Adrenal gland (tissue), 5 donors: ENCODE measurements at regions not wholly inside any gene's neighbourhood (a gene's known extent, or its start where the extent isn't known, plus 50 kb on each side); places are given as distances from the start of the nearest gene placed in this dataset.

Experiments used
- POLR2A ChIP-seq, 2 donors: fragments of 450-650 bp; IDR thresholded peaks; one replicate each; pipeline ENCODE4 v1.6.1; 2017; ENCODE audit warnings: antibody characterized with exemption in 2 of 2, mild to moderate bottlenecking in 2 of 2, moderate library complexity in 1 of 2
- TF ChIP-seq, protein P1 (sequence below), 6 experiments: fragments of 450-650 bp in 4 of 6; fragments of 200-600 bp in 2 of 6; sonication (generic) in 1 of 6; IDR thresholded peaks; 1 replicate in 5 of 6; 2 replicates in 1 of 6; pipeline versions ENCODE4 v1.5.1 to v1.8.0; 2016 to 2021; ENCODE audit warnings: antibody characterized with exemption in 6 of 6, mild to moderate bottlenecking in 2 of 6, moderate library complexity in 1 of 6
- donor health status: DM: no; HTN: no; CAD: no.

DNA sequence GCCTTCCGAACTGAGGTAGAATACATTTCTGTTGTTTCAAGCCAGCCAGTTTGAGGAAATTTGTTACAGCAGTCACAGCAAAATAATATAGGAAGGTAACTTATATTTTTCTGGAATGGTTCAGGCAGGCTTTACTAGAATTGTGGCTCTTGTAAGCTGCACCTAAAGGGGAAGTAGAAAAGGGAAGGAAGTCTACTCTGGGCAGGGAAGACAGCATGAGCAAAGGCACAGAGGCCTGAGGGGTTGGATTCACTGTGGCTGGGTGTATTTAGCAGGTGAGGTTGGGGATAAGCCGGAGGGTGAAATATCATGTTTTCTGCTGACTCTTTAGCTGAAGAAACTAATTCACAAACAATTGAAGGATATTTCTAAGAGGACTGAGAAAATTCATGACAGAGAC is 183.5 kb downstream of the GAS1 start:
- TF ChIP-seq, protein P1, sequence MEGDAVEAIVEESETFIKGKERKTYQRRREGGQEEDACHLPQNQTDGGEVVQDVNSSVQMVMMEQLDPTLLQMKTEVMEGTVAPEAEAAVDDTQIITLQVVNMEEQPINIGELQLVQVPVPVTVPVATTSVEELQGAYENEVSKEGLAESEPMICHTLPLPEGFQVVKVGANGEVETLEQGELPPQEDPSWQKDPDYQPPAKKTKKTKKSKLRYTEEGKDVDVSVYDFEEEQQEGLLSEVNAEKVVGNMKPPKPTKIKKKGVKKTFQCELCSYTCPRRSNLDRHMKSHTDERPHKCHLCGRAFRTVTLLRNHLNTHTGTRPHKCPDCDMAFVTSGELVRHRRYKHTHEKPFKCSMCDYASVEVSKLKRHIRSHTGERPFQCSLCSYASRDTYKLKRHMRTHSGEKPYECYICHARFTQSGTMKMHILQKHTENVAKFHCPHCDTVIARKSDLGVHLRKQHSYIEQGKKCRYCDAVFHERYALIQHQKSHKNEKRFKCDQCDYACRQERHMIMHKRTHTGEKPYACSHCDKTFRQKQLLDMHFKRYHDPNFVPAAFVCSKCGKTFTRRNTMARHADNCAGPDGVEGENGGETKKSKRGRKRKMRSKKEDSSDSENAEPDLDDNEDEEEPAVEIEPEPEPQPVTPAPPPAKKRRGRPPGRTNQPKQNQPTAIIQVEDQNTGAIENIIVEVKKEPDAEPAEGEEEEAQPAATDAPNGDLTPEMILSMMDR (IDR thresholded peaks at IDR 0.05): no peak
- TF ChIP-seq POLR2A (IDR thresholded peaks at IDR 0.05): no peak
